Amniotic epithelial cell (primary cell): ENCODE measurements at regions not wholly inside any gene's neighbourhood (a gene's known extent, or its start where the extent isn't known, plus 50 kb on each side); places are given as distances from the start of the nearest gene placed in this dataset.

ENCODE experiments used
- DNase-seq: peaks from one replicate; pipeline ENCODE4 v3.0.0-alpha.2; 2010; ENCODE audit warnings: low read depth

DNA sequence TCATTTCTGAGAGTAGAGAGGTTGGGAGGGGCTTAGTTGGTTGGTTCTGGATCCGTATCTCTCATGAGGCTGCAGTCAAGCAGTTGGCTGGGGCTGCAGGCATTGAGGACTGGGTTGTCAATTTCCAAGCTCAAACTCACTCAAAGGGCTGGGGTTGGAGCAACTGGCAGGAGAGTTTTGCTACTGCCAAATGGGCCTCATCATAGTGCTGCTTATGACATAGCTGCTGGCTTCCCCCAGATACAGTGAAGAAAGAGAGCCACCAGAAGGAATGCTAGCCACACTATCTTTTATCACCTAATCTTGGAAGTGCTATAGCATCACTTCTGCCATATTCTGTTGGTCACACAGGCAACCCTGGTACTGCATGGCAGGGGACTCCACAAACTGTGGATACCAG, 363.5 kb upstream of the USP24 start:
- no peak for DNase-seq

DNA sequence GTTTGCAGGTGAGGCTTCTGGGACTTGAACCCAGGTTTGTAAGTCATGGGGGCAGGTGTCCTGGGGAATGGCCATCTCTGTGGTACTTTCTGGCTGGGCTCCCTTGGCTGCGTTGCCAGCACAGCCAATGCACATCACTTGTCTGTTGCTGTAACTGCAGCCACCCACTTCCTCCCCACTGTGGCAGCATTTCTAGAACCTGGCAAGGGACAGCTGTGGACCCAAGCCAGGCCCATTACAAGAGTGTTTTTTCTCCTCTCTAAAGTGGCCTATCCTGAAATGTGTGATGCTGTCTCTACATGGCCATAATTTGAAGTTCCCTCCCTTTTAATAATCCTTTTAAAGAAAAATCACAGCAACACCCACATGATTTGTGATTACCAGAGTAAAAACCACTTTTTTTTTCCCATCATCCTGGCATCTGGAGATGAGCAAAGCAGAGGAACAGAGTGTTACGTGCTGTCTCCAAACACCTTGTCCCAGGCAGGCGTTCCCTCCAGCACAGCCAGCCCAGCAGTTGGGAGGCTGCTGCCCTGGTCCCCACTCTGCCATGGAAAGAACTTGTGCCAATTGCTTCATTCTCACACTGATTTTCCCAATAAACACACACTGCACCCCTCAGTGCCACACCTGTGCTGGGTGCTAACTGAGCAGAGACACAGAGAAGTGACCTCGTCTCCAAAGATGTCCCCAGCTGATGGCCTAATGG, 360.6 kb upstream of the USP24 start:
- no peak for DNase-seq

DNA sequence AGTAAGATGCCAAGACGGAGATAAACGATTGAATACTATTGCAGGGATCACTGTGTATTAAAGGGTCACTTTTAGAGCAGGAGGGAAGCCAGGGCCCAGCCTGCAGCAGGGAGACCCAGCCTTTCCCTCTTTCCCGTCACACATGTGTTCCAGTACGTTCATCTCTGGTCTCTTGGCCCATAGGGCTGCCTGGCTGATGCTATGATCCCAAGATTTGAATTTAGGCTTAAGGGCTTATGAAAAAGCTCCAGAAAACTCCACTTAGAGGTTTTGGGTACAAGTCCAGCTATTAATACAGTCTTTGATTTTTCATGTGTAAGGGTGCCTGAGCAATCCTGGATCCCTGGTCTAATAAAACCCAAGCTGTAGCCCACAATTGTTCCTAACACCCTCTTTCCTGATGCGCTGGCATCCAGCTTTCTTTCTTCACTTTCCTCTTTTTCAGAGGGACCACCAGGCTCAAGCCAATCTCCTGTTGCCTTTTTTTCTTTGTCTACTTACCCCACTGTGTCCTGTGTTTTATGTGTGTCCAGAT, 359.6 kb upstream of the USP24 start:
- no peak for DNase-seq

GRCh38 chr1:55572878-55573734, 357.9 kb upstream of the USP24 start:
- DNase-seq, result peak; percentile 71

DNA sequence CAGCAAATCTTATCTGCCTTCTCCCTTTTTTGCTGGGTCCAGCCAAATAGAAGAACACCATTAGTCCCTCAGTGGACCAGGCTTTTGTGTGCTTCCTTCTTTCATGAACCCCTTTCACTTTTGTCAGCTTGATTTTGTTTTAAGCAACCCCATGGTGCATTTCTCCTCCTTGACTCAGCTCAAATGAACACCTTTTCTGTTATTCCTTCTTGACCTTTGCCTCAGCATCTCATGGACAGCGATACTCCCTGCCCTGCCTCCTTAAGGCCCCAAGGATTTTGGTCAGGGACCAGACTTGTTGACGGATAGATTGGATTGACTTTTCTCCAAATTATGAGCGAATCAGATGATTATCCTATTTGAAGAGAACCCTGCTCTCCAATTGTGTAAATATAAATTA, 356.6 kb upstream of the USP24 start:
- DNase-seq, result no peak

DNA sequence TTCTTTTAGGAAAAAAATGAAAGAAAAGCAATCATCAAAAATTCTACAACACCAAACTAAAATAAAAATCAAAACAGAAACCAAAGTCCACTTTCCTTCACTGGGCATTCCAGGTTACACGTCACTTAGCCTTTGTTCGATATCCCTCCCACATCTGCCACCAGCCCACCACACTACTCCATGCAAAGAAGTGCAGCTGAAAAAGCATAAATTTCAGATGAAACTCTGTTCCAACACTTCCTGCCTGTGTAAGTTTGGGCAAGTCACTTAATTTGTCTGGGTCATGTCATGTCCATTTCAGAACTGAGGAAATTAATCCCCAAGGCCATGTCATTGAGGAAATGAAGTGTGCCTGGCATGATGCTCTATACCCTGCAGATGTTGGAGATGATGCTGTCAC, 354.3 kb upstream of the USP24 start:
- no peak for DNase-seq

DNA sequence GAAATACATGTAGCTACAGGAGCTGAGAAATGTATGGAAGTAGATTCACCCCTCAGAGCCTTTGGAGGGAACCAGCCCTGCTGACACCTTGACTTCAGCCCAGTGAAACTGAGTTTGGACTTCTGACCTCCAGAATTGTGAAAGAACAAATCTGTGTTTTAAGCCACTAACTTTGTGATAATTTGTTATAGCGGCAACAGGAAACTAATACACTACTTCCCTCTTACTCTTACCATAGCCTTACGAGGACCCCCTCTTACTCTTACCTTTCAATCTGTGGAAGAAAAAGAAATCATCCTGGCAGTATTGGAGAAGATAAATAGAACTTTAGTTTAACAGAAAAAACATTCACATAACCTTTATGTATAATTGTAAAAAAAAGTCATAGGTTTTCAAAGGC, 353.6 kb upstream of the USP24 start:
- no peak for DNase-seq

DNA sequence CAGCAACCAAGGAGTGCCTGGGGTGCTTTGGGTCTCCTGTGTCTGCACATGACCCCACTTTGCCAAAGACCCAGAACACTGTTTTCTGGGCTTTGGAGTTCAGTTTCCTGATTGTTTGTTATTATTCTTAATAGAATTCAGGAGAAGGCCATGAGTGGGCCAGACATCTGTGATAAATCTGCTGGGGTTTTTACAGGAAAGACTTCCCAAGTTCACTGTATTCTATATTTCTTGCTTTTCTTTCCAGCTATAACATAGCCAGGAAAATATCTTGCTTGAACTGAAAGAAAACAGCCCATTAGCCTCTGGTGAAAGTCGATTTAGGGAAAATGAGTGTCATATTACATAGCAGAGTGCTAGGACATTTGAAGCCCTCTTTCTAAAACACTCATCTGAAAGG, 345.1 kb upstream of the USP24 start:
- DNase-seq, result no peak

DNA sequence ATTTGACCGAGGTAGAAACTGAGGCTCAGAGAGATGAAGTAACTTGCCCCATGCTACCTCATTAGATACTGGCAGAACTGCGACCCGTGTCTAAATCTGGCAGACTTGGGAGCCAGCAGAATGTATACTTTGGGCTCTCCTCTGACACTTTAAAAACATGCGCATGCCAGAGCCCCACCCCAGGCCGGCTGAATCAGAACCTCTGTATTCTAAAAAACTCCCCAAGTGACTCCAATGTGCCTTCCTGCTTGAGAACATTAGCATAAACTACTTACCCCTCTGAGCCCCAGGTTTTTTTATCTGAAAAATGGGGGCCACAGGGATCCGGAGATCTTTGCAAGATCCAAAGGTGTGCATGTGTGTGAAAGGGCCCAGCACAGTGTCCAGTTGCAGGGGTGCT, 344.7 kb upstream of the USP24 start:
- no peak for DNase-seq

- peak; percentile 25 for DNase-seq
These were observed 344.0 kb upstream of the USP24 start for GRCh38 chr1:55559161-55559611.

DNA sequence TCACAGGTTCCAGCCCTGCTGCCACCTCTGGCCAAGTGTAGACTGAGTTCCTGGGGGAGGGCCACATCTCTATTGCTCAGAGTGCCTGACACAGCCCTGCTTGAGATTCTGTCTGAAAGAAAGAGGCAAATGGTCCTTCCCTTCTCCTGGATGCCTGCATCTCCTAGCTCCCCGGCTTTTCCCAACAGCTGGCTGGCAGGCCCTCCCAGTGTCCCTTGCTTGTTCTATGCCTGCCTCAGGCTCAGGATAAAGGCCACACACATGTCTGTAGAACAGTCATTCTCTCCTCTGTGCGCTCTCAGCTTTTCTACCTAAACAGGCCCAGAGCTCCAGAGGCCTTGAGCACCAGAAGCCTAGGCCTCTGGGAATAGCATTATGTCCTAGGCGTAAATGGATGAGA, 343.4 kb upstream of the USP24 start:
- DNase-seq, result no peak

GRCh38 chr1:55555956-55556725, 341.0 kb upstream of the USP24 start:
- DNase-seq, result no peak

GRCh38 chr1:55554611-55555010, 339.4 kb upstream of the USP24 start:
- DNase-seq, result no peak

DNA sequence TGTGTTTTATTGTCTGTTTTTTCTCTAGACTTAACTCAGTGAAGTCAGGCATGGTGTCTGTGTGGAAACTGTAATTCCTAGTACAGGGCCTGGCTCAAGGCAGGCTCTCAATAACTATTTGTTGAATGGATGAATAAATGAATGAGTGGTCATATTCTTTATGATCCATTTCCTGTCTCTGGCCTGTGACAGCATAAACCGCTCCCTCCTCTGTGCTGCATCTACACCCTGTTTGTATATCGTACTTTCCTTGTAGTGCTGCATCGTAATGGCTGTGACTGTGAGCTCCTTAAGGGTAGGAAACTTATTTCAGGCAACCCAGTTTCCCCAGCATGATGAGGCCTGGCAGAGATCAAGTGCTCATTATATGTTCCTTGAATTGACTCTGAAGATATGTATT, 337.5 kb upstream of the USP24 start:
- no peak for DNase-seq

DNA sequence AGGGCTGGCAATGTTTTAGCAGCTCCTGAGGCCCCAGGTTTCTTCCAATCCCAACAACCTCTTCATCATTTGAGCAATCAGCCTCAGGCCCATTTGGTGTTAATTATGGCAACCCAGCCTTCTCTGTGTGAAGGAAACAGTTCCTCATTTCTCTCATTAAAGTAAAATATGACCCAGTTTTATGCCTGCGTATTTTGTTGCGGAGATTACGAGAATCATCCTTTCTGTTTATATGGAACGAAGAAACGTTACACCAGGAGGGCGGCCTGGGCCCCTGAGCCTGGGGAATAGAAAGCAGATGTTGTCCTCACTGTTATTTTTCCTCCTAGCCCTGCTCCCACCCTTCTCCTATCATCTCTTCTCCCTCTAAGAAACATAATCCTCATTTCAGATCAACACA, 332.2 kb upstream of the USP24 start:
- no peak for DNase-seq

GRCh38 chr1:55546553-55546952, 331.4 kb upstream of the USP24 start:
- DNase-seq, result no peak

DNA sequence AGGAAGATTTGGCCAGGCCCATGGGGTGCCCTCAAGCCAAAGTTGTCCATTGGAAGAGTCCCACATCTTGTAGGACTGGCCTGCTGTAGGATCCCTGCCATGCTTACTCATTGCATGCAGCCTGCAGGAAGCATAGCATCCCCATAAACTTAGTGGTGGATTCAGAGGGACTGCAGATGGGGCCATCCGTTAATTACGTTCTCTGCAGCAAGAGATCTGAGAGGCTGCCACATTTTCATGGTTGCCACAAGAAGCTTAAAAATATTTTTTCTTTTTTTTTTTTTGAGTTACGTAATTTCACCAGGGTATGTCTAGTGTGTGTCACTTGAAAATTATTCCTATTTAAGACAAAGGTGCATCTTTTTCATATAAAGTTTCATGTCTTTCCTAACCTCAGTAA, 329.7 kb upstream of the USP24 start:
- DNase-seq, result no peak

GRCh38 chr1:55542901-55543504, 327.8 kb upstream of the USP24 start:
- DNase-seq, result peak; percentile 18

DNA sequence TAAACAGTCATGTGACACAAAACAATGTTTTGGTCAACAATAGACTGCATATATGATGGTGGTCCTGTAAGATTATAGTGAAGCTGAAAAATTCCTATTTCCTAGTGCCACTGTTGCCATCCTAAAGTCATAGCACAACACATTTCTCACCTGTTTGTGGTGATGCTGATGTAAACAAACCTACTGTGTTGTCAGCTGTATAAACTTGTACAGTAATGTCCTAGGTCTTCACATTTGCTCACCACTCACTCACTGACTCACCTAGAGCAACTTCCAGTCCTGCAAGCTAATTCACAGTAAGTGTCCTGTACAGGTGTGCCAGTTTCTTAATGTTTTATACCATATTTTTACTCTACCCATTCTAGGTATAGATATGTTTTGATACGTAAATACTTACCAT, 326.1 kb upstream of the USP24 start:
- DNase-seq, result no peak

GRCh38 chr1:55539652-55540512, 324.7 kb upstream of the USP24 start:
- no peak for DNase-seq

DNA sequence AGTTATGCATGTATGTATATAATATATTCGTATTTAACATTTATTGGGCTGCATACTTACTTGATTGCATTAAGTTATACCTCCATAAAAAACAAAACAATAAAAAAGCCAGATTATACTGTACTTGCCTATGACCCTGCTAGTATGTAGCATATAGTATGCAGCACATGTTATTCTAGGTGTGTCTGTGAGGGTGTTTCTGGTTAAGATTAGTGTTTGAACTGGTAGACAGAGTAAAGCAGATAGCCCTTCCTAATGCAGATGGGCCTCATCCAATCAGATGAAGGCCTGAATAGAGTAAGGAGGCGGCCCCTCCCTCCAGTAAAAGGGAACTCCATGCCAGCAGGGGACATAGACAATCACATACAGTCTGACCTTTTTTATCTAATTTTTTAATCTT, 323.3 kb upstream of the USP24 start:
- DNase-seq, result no peak
